ENCODE measurements at regions not wholly inside any gene's neighbourhood (a gene's known extent, or its start where the extent isn't known, plus 50 kb on each side); places are given as distances from the start of the nearest gene placed in this dataset.

- no peaks in the 10 kb centered on the region for H3K9me1 ChIP-seq (ENCODE audit: control insufficient read depth, insufficient read depth, low read length)
- DNase-seq (ENCODE audit: extremely low read depth in 1 of 4, low spot score in 3 of 4) (no peak), FAIRE-seq (no peak), ATAC-seq (no peak)
- H3K4me1 ChIP-seq (replicated peaks in 1 of 2; ENCODE audit: control insufficient read depth in 2 of 2, insufficient read depth in 2 of 2, low read length in 2 of 2), result no peaks in the 10 kb centered on the region
- H3K9me3 ChIP-seq (replicated peaks; ENCODE audit: control insufficient read depth, insufficient read depth, low read depth, low read length), result no peaks in the 10 kb centered on the region
- 0% methylated on average over 4 of the region's 4 CpGs for WGBS (ENCODE audit: insufficient coverage, low coverage, missing lambda C conversion rate)
- no peak overlapping the region for H3K9ac ChIP-seq (ENCODE audit: insufficient read depth in 1 of 2, low read depth in 2 of 2, low read length in 2 of 2)
- H3K79me2 ChIP-seq (ENCODE audit: control insufficient read depth, insufficient read depth, low read length), result no peaks in the 10 kb centered on the region
- ChIA-PET CTCF (ENCODE audit: low intra/inter-chr PET ratio) (no interaction called here), POLR2A (no interaction called here)
- H4K20me1 ChIP-seq (replicated peaks; ENCODE audit: control insufficient read depth, insufficient read depth, low read length), result no peaks in the 10 kb centered on the region
- in situ Hi-C loops (cut with MboI) (no loop called here), intact Hi-C loops (cut with micrococcal nuclease) (no loop called here)
- H3K4me3 ChIP-seq, result no peak overlapping the region
- BruUV-seq (replicated peaks), result no TSS peak
- H3K27me3 ChIP-seq (ENCODE audit: control insufficient read depth in 2 of 2, insufficient read depth in 2 of 2, low read length in 2 of 2), result no peaks in the 10 kb centered on the region
- no peaks in the 10 kb centered on the region for H3K36me3 ChIP-seq (ENCODE audit: control insufficient read depth, insufficient read depth, low read length)
- H2AFZ ChIP-seq (ENCODE audit: low read depth, low read length), result no peak overlapping the region
- TF ChIP-seq JUNB (CRISPR knock-in tag; conservative IDR thresholded peaks at IDR 0.05) (no peak), USF1 (CRISPR knock-in tag; IDR thresholded peaks at IDR 0.05) (no peak), HDAC6 (IDR thresholded peaks at IDR 0.05; ENCODE audit: low read depth, low read length) (no peak), RNF2 (IDR thresholded peaks at IDR 0.05) (no peak), SIN3A (IDR thresholded peaks at IDR 0.05; ENCODE audit: borderline replicate concordance in 2 of 2, control insufficient read depth in 1 of 2, low read depth in 2 of 2, low read length in 2 of 2) (no peak), HMGN3 (IDR thresholded peaks at IDR 0.05; ENCODE audit: borderline replicate concordance, extremely low read depth, insufficient read length, low read depth, low read length) (no peak), ZNF609 (CRISPR knock-in tag; IDR thresholded peaks at IDR 0.05; ENCODE audit: borderline replicate concordance) (no peak), TGIF2 (CRISPR knock-in tag; IDR thresholded peaks at IDR 0.05) (no peak), ZNF174 (CRISPR knock-in tag; IDR thresholded peaks at IDR 0.05) (no peak), MCM5 (IDR thresholded peaks at IDR 0.05; ENCODE audit: low read depth) (no peak)
- H3K4me2 ChIP-seq (ENCODE audit: insufficient read depth, low read length), result no peak overlapping the region
- H3K27ac ChIP-seq (ENCODE audit: extremely low read depth, low read depth, low read length), result no peak overlapping the region
Observed at GRCh38 chr11:92687724-92688123, 281.7 kb upstream of the MTNR1B start.

All from K562 (cell line).